GM21390 (cell line): ENCODE measurements at regions not wholly inside any gene's neighbourhood (a gene's known extent, or its start where the extent isn't known, plus 50 kb on each side); places are given as distances from the start of the nearest gene placed in this dataset.

Source experiments
- ATAC-seq: cut with Tn5 transposase; IDR thresholded peaks from one replicate; pipeline ENCODE4 v1.9.1; 2021; ENCODE audit not compliant: unreplicated experiment

DNA sequence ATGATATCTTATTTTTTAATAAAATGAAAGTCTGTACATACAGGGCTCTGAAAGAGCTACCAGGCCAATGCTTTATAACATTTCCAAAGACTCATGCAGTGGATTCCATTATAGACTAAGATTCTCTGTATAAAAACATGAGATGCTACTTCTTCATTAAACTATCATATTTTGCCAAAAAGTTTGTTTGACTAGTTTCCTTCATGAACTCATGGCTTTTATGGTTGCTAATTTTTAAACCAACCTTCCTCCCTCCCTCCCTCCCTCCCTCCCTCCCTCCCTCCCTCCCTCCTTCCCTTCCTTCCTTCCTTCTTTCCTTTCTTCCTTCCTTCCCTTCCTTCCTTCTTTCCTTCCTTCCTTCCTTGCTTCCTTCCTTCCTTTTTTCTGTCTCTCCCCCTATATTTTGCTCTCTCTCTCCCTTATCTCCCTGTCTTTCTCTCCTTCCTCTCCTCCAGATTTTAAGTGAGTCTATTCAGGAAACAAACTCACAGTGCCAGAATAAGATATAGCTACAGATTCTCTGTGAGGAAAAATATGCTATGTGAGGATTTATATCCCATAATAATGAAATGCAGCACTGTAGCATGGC, 961.5 kb upstream of the ZEB2 start:
- no peak for ATAC-seq

DNA sequence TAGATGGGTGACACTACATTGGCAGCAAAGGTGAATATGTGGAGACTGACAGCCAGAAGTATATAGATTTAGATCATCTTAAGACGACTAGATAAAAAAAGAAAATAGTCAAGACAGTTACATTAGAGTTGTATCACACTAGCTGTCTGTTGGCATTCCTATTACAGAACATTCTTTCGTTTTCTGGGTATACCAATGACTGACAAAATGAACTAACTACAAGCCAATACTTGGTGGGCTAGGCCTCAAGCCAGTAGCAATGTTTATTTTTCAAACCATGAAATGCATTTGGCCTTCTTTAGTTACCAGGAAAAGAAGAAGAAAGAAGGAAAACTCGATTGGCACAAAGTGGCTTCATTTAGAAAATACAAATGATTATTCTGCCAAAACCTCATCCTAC, 944.9 kb upstream of the ZEB2 start:
- no peak for ATAC-seq

DNA sequence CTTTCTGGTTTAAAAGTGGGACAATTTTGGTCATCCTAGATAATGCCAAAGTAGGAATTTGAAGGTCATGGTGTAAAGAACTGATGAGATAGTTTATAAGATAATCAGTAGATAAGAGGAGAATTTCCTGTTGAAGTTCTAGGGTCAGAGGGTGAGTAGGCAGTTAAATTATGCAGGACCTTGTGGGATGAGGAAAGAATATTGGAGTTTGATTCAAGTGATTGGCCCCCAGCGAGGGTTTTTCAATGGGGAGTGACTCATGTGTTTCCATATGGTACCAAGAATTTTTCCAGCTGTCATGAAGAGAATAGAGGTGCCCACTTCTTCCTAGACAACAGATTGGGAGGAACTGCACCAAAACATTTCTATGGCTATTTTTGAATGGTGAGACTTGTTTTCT, 940.2 kb upstream of the ZEB2 start:
- no peak for ATAC-seq

DNA sequence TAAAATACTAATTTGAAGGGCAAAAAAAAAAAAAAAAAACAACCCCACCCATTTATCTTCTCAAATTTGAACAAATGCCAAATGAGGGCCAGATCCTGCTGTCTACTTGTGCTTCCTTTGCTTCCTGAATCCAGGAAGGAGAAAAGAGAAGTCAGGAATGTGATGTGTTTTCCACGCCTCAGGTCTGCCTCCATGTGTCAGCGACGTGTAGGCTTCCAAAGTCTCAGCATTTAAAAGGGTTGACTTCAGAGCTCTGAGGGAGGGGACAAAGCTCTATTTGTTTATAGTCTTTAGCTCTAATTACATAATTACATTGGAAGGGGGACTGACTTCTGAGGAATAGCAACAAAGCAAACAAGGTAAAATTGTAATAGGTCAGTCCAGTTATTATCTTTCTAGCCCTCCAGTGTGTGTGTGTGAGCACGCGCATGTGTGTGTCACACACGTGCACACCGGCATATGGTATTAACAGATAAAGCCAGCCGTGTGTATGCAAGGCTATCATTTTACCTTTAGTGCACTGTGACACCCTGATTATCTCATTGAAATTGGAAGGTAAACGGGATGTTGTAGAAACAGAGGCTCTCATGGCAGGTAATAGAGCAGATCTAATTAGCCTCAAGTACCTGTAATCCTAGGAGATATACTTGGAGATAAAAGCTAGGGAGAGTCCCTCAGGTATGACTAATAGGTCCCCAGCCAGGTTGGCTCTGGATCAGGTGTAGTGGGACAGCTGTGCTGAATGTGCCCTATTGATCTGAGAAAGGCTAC, 911.4 kb upstream of the ZEB2 start:
- ATAC-seq = no peak

DNA sequence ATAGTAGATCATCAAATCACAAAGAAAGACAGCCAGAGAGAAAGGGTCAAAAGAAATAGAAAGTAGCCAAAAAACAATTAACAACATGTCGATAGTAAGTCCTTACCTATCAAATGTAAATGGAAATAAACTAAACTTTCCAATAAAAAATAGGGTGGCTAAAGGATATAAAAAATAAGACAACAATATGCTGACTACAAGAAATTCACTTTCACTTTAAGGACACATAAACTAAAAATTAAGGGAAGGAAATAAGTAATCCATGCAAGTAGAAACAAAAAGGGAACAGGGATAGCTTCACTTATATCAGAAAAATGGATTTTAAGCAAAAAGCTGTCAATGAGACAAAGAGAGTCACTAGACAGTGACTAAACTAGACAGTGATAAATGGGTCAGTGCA, 903.9 kb upstream of the ZEB2 start:
- no peak for ATAC-seq

DNA sequence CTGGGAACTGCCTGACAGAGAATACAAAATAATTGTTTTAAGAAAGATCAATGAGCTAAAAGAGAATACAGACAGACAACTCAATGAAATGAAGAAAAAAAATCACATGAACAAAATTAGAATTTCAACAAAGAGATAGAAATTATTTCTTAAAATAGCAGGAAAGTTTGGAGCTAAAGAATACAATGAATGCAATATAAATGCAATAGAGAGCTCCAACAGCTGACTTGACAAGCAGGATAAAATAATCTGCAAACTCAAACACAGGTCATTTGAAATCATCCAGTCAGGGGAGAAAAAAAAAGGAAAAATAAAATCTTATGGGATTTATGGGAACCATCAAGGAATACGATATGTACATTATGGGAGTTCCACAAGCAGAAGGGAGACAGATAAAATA, 902.7 kb upstream of the ZEB2 start:
- ATAC-seq = no peak

DNA sequence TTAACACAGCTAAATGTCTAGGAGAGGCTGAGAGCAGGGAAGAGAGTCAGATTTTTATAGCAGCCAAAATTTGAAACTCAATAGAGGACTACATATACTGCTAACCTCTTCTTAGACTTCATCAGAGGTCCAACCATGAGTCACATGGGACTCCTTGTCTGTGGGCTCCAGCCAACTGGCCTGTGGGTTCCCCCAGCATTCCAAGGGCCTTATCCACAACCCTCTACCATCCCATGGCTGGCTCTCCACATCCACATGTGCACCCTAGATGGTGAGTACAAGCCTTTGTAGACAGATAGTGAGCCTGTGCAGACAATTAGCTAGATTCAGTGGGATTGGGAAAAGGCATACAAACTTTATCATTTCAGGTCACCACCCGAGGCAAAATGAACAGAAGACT, 901.9 kb upstream of the ZEB2 start:
- no peak for ATAC-seq

DNA sequence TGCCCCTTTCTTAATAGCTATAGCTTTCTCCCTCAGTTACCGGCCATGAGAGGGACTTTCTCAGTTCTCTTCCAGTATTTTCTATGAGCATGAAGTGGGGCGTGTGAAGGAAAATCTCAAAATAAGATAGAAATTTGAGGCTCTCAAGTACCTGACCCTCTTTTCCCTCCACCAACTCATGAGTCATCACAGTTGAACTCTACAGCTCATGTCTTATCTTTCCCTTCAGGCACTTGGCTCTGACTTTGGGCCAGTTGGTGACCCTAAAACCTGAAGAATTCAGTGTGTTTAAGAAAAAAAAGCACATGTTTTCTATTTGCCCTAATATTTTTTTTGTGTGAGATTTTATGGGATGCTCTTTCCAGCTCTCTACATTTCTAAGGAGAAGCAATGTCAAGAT, 896.7 kb upstream of the ZEB2 start:
- ATAC-seq = no peak

DNA sequence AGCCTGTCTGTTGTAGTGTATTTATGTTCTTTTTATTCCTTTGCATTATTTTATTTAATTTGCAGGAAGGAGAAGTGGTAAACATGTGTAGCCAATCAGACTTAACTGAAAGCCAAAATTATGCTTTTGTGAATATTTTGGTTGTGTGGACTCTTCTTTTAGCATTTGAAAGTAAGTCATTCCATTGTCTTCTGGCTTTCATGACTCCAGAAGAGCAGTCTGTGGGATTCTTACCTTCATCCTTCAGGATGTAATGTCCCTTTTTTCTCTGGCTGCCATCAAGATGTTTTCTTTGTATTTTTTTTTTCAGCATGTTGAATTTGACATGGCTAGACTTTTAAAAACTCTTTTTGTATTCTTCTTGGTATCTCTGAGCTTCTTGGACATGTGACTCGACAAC, 895.2 kb upstream of the ZEB2 start:
- ATAC-seq = no peak

DNA sequence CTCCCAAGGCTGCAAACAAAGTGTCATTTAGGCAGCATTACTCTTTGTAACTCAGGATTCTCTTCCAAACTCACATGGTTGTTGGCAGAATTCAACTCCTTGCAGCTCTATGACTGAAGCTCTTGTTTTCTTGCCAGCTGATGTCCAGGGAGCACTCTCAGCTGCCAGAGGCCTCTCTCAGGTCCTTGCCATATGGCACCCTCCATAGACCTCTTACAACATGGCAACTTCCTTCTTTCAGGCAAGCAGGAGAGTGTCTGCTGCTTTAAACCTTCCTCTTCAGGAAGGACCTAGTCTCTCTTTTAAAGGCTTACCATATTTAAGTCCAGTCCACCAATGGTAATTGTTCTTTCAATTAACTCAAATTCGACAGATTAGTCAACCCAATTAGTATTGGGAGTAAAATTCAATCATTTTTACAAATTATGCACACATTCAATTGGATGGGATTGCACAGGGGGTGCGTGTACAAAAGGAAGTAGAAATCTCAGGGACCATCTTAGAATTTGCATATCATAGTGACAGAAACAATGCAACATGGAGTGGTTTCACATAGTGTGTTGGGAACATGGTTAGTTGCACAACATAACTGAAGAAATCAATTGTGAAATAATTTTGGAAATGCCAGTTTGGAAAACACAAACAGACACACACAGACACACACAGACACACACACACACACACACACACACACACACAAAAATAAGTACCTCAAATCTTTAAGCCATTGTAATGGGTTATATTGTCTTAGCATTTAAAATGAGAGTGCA, 893.5 kb upstream of the ZEB2 start:
- ATAC-seq = no peak

DNA sequence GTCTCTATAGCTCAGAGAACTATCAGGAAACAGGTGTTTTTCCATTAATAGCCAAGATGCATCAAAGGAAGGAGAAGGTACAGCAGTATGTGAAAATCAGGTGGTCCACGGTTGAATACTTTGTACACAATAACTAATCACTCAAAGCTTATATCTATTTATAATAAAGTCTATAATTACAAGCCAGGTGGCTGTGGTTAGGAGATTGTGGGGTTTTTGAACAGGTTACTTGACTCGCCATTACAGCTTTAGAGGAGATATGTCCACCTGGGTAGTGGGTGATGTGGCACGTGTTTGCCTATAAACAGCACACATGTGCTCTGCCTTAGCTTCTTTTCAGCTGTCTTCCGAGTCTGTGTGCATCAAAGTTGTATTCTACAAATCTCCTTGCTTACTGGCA, 892.2 kb upstream of the ZEB2 start:
- peak; percentile 41 for ATAC-seq

DNA sequence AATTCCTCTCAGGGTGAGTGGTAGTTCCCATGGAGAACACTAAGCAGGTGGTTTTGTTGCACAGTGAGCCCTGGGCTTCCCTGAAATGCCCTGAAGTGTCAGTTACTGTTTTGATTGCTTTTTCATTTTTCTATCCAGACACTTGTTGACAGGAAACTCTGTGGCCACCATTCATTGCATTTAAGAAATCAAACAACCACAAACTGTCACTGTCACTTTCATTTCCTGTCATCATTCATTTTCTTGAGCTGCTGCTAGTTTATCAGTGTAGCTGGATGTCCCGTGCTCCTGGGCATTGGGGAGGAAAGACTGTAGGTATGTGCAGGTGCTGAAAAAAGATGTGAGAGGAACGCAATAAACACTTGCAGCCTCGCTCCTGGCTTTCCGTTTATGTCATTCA, 891.6 kb upstream of the ZEB2 start:
- peak; percentile 95 for ATAC-seq

DNA sequence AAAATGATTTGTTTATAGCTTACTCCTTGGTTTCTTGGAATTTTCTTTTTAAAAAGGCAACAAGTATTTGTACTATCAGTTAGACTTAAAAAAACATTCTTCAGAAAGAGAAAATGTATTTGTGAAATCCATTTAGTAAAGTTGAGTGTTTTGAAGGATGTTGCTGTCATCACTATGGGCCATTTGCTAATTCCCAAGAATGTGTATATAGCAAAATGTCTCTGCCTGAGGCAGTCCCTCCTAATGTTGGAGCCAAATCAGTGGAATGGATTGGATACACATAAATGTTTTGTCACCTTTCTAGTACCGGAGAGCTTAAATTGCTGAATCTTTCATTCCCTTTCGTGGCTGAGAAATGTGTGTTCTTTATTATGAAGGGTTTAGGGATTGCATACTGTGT, 890.2 kb upstream of the ZEB2 start:
- no peak for ATAC-seq

DNA sequence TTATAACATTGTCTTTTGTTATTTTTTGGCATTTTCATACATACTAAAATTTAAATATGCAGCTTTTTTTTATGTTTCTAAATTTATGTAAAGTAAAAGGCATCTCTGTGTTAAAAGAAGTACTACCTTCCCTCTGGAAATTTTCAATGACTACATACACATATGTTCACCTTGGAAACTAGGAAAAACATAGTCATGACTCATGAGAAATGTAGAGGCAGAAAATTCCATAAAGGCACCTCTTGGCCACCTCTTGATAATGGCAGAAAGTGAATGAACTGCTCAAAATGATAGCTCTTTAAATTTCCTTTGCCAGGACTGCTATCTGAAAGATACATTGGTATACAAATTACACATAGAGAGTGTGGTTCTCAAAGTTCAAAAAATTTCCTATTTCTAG, 889.1 kb upstream of the ZEB2 start:
- ATAC-seq = no peak

DNA sequence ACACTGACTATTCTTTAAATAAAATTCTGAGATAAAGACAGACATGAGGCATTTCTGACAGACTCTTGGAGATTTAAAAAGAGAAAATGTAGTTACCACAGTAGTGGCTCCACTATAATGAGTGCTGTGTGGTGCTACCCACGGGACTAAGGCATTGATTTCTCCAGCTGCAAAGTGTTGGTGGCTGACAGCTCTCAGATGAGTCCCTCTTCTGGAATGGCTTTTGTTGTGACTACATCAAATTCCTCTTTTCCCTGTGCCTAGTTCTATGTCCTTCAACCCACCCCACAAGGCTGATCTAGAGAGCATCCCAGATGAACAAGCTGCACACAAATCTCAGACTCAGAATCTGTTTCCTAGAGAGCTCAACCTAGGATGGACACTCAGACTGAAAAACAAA, 884.8 kb upstream of the ZEB2 start:
- ATAC-seq = no peak

DNA sequence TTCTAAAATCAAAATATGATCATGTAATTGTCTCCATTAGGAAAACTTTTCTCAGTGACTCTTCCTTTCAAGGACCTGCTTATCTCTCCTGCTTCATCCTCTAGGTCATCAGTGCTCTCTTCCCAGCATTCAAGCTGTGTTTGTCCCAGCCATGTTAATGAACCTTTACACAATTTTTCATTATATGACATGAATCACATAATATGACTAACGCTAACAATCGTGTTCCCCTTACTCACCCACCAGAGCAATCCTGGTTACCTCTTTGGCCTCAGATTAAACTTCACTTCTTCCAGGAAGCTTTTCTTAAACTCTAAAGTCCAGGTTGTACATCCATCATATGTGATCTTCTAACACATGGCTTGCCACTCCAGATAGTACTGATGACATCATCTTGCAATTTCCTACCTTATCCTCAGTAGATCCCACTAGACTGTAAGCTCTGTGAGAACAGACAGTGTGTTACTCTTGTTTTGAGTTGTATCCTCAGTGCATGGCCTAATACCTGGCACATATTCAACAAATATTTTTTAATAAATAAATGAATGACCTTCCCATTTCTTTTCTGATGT, 882.9 kb upstream of the ZEB2 start:
- no peak for ATAC-seq

DNA sequence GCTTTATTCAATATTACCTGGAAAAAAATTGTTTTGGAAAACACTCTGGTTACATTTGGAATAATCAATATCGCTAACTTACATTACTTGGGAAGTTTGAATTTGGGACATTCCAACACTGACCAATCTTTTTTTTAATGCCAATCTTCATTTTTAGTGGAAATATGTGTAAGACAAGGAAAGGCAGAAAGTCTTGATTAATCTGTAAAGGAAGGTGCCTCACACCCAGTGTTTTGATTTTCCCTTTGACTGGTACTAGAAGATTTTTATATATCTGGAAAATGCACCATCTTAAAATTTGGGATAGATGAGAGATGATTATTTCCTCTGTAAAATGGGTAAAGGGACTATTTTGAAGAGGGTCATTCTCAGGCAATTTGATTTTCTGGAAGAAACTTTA, 879.2 kb upstream of the ZEB2 start:
- no peak for ATAC-seq

DNA sequence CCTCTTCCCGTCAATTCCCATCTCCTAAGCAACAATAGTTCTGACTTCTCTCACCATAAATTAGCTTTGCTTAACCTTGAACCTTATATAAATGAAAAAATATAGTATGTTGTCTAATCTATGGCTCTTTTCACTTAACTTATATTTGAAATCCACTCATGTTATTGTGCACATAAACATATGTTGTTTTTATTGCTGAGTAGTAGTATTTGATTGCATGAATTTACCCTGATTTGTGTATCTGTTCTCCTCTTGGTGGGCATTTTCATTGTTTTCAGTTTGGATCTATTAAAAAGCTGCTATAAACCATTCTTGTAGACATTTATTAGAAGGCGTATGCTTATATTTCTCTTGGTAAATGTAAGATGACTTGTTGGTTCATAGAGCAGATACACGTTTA, 874.3 kb upstream of the ZEB2 start:
- no peak for ATAC-seq

DNA sequence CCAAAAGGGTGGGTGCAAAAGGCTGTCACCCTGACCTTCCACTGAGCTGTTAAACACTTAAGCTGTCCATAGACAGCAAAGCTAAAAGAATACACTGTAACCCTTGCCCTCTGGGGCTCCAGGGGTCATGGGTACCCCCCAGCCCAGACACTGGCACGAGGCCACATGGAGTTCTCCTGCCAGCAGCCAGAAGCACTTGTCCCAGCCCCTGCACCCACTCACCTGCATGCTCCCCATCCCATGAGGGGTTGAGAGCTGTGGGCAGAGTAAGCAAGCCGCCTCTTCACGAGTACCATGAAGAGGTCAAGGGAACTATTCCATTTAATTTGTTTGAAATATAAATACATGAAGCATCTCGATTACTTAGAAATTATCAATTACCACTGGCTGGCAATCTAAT, 867.1 kb upstream of the ZEB2 start:
- no peak for ATAC-seq

DNA sequence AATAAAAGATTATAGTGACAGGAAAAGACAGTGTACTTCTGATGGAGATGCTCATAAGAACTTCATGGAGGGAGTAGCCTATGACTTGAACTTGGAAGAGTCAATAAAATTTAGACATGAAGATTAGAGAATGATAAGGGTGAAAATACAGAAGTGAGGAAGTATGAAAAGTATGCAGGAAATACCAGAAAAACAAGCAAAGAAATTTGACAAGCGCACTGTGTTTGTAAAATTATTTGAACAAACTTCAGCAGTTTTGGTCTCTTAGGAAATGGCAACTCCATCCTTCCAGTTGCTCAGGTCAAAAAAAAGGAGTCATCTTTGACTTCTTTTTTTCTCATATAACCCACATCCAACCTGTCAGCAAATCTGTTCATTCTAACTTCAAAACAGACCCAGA, 864.0 kb upstream of the ZEB2 start:
- no peak for ATAC-seq

DNA sequence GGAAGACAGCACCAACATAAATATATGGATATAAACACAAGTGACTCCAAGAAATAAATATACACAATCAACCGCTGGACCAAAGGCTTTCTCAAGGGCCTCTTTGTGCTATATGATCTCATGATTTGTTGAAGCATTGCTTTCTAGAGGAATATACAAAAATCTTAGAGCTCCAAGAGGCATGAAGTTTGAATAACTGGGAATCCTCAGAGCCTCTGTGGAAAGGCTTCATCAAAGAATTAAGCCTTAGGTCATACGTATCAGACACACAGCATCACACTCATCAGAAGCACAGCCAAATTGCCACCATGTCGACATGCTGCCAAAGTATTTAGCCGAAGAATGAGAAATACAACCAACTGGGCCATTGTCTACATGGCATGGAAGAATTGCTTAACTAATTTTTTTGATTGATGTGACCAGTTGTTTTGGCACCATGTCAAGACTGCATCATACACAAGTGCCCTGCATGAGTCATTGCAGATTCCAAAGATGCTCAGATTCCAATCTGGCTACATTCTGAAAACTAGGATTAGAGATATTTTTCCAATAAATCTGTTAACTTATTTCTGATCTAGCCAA, 860.6 kb upstream of the ZEB2 start:
- ATAC-seq = no peak

DNA sequence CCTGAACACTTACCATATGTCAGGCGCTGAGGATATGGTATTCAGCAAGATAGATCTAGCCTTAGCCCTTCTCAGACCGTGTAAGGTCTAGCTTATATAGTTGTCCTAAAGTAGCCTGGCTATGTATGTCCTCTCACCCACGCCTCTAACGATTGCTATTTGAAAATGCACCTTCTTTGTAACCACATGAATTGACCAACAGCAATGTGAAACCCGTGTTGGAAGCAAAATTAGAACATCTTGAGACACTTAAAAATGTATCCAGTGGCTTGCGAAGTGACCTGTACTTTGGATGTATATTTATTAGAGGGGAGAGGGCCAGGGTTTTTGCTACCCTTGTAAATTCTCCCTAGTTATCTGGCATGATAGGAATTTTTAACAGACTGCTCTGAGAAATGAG, 860.0 kb upstream of the ZEB2 start:
- no peak for ATAC-seq
